Inflammatory macrophage treated with lipopolysaccharide for 4 hours (primary cell): ENCODE measurements at regions not wholly inside any gene's neighbourhood (a gene's known extent, or its start where the extent isn't known, plus 50 kb on each side); places are given as distances from the start of the nearest gene placed in this dataset.
"Not testable (repeated sequence)": the region's sequence is repeated elsewhere in the genome, so short reads cannot be mapped to it uniquely, and the experiment has no call there.

ENCODE experiments used
- DNase-seq: peaks from one replicate; pipeline ENCODE4 v3.0.0-alpha.2; 2020

DNA sequence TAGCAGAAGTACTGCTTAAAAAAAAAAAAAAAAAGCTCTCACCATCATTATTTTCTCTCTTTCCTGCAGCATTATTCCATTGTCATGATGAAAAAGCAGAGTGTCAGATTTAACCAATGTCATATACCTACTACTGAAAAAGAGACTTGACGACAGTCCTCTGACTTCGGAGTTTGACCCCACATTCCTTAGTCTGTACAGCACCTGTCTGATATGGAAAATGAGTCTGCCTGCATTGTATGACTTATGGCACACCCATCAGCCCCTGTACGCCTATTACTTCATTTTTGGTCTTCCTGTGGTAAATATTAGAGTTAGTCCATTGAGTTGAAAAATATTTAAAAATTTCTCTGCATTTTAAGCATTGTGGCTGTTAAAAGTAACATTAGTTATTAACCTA lies 54.5 kb upstream of the NOX4 start:
- DNase-seq = no peak

DNA sequence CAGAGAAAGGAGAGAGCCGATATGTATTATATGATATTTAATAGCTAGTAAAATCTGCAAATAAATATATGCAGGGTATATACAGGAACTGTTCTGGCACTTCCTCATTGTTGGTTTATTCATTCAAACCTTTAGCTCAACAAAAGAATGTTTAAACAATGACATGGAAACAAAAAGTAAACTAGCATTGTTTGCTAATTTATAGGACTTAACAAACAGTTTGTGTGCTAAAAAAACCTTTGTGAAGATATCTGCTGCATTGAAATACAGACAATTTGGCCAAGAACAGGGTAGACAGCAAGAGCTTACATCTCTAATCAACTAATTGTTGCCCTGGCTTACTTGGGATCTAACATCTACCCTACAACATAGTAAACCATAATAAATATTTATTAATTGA lies 64.6 kb upstream of the NOX4 start:
- not testable (repeated sequence) for DNase-seq

DNA sequence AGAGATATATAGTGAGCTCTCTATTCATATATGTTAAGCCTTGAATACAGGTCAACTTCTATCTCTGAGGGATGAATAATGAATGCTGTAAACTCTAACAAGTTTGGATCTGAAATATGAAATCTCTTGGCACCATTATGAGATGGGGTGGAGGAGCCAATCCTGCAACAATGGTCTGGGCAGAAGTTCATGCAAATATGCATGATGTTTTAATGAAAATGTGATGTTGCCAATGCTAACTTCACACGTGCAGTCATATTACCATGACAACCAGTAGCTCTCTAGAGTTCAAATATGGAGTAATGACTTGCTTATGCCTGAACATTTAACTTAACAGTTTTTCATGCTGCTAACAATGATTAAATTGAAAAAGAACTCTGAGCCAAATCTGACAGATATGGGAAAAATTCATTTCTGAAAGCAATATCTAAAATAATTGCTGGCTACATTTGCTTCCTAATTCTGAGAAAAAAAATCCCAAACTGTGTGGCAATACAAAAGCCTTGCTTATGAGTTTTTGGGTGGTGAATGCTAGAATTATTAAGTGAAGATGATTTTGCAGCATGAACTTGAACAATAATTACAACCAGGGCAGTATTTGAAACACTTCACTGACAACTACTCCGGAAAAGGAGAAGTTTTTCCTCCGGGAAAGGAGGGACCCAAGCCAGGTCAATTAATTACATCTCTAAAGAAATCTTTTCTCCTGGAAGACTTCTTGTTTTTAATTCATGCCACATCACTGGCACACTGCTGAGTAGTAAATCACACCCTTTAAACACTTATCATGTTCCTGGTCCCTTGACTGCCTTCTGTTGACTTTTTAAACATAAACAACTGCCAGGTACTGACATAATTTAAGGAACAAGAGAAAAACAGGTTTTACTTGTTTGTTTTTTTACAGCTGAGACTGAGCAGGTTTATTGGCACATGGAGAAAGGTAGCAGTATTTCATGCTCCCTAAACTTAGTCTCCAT lies 65.8 kb upstream of the NOX4 start:
- not testable (repeated sequence) for DNase-seq

DNA sequence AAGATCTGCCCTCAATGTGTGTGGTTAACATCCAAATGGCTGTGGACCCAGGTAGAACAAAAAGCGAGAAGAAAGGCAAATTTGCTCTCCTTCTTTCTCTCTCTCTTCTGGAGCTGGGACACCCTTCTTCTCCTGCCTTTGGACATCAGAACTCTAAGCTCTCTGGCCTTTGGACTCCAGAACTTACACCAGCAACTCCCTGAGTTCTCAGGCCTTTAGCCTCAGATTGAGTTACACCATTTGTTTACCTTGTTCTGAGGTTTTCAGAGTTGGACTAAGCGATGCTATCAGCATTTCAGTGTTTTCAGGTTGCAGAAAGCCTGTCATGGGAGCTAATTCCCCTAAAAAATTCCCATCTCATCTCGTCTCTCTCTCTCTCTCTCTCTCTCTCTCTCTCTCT lies 69.4 kb upstream of the NOX4 start:
- DNase-seq = not testable (repeated sequence)

DNA sequence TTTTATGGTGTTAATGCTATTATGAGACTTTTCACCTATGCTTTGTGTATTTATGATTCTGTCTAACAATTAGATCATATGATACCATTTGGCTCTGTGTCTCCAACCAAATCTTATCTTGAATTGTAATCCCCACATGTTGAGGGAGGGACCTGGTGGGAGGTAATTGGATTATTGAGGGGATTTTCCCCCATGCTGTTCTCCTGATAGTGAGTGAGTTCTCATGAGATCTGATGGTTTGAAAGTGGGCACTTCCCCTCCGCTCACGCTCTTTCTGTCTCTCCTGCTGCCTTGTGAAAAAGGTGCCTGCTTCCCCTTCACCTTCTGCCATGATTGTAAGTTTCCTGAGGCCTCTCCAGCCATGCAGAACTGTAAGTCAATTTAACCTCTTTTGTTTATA lies 71.6 kb upstream of the NOX4 start:
- not testable (repeated sequence) for DNase-seq

DNA sequence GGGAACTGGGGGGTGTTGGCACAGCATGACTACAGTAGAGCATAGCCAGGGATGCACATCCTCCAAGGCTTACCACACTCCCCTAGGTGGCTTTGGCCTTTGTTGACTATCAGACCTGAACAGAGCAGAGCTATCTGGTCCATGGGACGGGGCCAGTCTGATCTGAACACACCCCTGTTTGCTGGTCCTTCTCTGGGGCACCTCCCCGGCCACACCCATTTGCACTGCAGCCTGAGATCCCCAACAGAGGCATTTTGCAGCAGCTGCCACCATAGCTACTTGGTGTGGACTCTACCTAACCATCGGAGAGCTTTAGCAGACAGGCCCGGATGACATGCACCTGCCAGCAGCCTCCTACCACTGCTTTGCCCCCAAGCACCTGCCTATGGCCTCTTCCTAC lies 75.8 kb upstream of the NOX4 start:
- no peak for DNase-seq

DNA sequence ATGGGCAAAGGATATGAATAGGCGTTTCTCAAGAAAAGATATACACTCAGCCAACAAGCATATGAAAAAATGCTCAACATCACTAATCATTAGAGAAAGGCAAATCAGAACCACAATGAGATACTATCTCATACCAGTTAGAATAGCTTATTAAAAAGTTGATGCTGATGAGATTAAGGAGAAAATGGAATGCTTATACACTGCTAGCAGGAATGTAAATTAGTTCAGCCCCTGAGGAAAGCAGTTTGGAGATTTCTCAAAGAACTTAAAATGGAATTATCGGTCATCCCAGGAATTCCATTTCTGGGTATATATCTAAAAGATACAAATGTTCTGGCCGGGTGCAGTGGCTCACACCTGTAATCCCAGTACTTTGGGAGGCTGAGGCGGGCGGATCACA lies 78.2 kb upstream of the NOX4 start:
- not testable (repeated sequence) for DNase-seq

DNA sequence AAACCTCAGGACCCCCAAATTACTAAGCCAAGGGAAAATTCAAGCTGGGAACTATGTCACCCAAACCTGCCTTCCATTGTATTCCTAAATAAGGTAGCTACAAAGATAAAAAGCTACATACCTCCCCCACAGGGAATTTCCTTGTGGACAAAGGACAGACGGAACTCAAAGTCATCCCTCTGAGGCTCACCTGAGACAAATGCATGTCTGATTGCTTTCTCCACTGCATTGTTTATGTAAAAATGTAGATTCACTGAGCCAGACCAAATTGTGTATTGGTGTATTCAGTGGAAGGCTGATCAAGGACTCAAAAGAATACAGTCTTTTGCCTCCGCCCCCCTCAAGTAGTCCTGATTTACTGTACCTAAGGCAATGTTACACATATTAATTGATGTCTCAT lies 80.5 kb upstream of the NOX4 start:
- not testable (repeated sequence) for DNase-seq

DNA sequence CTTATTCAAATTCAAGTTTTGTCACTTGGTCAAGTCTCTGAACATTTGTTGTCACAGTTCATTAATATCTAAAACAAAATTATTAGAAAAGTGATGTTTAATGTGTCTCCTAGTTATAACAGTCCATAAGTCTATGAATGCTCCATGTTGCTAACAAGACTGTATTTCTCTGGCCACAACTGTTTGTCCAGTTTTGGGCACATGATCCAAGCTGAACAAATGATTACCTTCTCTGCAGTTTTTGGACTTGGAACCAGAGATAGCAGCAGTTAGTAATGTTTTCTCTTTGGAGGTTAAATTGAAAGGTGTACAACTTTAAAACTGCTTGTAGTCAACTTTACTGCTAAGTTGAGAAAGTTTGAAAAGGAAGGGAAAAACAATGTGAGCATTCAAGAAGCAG lies 84.7 kb upstream of the NOX4 start:
- not testable (repeated sequence) for DNase-seq

DNA sequence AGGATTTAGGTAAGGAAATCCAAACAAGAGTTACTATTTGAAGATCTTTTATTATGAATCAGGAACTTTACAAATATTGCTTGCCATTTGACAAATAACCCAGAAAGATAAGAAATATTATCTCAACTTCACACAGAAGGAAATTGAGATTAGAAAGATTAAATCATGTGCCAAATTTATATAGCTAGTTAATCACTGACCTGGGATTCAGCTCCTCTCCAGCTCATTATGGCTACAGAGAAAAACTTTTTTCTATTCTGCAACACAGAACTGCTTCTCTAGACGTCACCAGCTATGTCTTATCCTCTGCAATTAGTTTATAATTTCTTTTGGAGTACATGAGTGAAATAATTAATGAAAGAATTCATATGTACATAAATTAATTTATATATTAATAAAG lies 86.3 kb upstream of the NOX4 start:
- not testable (repeated sequence) for DNase-seq

DNA sequence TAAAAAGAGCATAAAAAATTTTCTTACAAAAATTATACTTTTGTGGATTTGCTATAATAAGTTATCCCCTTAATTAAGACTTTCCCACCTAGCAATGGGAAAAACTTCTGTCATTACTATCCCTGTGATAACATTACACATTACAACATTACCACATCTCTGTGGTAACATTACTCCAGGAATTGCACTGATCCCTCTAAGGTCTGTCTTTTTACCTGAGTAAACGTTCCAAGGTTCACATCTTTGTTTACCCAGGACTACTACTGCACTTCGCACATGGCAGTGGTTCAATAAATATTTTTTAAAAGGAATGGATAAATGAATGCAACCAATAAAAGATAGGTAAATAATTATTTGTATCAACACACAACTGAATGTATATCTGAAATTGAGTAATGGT lies 92.4 kb upstream of the NOX4 start:
- no peak for DNase-seq

DNA sequence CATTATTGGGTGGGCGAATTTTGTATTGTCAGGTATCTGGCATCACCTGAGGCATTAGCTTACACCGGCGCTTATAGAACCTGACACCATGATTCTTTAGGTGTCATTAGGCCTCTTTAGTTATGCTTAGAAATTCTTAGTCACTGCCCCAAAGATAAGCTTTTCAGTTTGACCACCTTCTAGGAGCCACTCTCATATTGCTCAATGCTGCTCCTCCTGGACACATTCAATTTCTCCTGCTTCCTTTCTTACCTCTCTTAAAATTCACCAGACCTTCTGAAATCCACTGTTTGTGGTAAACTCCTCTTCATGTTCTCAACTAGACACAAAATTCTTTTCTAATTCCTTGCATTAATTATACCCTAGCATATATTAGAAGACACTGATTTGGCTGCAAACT lies 93.9 kb upstream of the NOX4 start:
- DNase-seq = not testable (repeated sequence)

DNA sequence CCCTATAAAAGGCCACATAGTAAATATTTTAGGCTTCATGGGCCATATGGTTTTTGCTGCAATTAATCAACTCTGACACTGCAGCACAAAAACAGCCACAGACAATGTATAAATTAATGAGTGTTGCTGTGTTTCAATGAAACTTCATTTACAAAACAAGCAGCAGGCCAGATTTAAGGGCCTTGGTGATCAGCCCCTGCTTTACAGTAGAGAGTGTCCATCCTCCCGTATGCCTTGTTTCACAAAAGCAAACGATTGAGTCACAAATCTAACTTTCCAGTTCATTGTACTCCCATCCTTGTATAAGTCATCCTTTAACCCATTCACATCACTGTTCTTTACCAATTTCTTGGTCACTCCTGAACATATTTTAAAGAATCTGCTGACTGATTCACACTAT lies 94.3 kb upstream of the NOX4 start:
- DNase-seq = not testable (repeated sequence)

DNA sequence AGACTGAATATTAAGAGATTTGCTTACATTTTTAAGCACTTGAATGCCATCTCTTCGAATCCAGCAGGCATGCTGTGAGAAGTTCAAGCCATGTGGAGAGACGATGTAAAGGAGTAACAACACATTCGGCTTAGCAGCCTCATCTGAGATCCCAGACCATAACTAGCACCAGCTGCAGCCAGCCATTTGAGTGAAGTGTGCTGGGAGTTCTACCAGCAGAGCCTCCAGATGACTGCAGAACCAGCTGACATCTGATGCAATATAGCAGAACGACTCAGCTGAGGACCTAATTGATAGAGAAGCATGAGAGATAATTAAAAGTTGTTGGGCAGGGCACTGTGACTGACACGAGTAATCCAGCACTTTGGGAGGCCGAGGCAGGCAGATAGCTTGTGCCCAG lies 98.2 kb upstream of the NOX4 start:
- DNase-seq = not testable (repeated sequence)

DNA sequence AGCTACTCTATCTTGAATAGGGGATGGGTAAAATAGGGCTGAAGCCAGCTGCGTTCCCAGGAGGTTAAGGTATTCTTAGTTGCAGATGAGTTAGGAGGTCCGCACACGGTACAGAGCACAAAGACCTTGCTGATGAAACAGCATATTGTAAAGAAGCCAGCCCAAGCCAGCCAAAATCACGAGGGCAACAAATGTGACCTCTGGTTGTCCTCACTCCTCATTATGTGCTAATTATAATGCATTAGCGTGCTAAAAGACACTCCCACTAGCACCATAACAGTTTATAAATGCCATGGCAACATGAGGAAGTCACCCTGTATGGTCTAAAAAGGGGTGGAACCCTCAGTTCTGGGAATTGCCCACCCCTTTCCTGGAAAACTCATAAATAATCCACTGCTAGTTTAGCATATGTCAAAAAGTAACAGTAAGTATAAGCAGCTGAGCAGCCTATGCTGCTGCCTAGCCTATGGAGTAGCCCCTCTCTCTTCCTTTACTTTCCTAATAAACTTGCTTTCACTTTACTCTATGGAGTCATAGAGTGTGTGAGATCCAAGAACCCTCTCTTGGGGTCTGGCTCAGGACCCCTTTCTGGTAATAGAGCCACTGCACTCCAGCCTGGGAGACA lies 98.9 kb upstream of the NOX4 start:
- DNase-seq = not testable (repeated sequence)

DNA sequence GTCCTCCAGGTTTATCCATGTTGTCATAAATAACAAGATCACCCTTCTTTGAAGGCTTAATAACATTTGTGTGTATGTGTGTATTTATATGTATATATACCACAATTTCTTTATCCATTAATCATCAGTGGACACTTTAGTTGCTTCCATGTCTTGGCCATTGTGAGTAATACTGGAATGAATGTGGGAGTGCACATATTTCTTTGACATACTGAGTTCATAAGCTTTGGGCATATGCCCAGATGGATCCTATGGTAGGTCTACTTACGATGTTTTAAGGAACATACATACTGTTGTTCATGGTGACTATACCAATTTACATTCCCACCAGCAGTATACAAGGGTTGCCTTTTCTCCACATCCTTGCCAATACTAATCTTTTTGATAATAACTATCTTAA lies 108.8 kb upstream of the TRIM77 start:
- not testable (repeated sequence) for DNase-seq

DNA sequence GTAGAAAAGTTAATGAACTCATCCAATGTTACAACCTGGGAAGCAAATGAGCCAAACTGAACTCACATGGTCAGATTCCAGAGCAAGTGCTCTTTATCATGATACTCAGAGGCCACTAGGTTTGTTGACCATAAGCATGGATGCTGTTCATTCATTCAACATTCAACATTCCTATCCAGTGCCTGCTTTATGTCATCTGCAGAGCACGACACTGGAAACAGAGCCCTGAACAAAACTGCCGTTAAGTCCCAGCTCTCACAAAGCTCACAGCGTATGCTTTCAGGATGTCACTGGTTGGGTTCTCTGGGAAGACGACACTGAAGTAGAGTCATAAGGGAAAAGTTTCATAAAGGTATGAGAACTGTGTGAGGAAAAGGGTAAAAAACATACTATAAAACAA lies 105.8 kb upstream of the TRIM77 start:
- DNase-seq = no peak

DNA sequence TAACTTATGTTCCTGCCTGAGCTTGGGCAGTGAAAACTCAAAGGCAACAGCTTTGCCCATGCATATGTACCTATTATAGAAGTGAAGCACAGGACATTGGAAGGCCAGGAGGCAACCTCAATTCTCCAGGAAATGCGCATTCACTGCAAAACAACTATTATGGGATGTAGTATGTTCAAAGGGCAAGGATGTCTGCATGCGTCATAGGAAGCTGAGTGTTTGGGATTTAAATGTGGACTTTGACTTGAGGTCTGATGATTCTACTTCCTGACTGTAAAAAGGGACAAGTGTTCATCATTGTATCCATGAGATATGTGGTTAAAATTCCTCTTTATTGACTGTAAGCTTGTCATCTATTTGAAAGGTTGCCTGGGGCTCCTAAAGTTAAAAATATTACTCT lies 103.3 kb upstream of the TRIM77 start:
- not testable (repeated sequence) for DNase-seq

DNA sequence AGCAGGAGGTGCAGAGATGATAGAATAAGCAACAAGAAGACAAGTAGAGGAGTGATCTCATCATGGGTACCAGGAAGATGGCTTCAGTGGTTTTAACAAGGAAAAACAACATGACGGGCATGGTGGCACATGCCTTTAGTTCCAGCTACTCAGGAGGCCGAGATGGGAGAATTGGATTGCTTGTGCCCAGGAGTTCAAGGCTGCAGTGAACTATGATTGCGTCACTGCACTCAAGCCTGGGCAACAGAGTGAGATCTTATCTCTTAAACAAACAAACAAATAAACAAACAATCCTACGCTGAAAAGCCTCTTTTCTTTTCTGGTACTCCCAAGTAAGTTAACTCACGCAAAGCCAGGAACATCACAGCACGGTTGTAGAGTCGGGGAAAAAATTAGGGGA lies 102.6 kb upstream of the TRIM77 start:
- not testable (repeated sequence) for DNase-seq

DNA sequence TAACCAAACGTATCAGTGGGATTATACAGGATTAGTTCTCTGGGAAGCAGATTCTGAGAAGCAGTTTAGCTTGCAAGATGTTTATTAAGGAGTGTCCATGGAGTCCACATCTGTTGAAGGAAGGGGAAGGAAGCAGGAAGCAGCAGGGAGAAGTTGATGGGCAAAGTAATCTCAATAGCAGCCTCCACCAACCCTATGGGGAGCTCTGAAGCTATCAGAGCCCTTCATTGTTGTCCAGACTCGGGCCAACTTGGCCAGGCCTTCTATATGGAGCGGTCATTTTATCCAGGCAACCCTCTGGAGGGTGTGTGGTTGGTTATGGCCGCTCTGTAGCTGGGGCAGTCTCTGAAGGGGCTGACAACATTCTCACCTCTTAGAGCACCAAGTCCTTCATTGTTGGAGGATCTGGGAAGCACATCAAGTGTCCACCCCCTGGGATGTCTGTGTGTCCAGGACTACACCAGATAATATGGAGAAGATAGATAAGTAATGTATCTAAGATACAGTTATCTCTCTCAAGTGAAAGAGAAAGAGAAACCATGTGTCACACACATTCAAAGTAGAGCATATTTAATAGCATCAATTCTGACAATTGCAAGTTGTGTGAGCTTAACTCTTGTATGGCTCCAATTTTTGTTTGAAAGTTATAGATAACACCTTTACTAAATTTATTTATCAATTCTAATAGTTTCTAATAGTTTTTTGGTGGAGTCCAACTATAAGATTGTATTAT lies 101.7 kb upstream of the TRIM77 start:
- DNase-seq = no peak

DNA sequence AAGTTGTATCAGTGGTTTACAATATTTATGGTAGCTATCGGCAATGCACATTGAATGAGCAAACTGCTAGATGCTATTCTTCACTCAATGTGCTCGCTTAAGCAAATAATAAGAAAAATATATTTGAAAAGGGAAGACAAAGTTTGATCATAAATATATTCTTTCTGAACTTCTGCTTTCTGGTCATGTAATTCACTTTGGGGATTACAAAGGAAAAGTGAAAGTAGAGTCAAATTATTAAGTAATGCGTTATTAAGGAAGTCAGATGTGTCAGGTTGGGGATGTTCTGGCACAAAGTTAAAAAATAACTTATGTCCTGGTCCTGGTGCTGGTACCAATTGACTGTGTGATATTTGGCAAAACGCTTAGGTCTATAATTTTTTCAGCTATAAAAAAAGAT lies 98.0 kb upstream of the TRIM77 start:
- DNase-seq = peak; percentile 77

DNA sequence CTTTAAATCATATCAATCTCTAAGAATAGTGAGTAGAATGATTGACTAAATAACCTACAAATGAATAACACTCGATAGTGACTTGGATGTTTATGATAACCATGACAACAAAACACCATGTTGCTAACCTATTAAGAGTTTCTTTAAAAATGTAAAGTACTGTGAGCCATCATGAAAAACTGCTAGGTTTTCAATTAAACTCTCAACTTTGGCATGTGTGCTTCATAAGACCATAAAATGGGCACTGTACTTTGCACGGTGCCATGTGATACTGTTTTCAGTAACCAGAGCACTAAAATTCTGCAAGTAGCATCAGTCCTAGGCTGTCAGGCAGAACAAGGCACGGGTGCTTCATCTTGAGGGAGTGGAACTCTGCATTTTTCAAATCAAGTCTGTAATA lies 96.2 kb upstream of the TRIM77 start:
- no peak for DNase-seq

DNA sequence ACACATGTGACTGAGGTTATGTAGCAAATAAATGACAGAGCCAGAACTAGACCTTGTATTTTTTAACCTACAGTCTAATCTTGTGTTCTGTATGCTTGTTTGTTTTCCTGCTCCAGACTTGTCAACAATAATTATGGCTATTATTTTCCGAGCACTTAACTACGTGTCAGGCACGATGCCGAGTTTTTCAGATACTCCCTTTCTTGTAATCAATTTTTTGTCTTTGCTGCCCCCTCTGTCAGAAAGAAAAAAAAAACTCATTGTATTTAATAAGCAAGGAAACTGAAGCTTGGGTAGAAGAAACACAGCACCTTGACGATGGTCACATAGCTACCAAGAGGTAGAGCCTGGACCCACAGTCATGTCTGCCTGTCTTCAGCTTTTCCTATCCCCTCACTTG lies 95.7 kb upstream of the TRIM77 start:
- not testable (repeated sequence) for DNase-seq

DNA sequence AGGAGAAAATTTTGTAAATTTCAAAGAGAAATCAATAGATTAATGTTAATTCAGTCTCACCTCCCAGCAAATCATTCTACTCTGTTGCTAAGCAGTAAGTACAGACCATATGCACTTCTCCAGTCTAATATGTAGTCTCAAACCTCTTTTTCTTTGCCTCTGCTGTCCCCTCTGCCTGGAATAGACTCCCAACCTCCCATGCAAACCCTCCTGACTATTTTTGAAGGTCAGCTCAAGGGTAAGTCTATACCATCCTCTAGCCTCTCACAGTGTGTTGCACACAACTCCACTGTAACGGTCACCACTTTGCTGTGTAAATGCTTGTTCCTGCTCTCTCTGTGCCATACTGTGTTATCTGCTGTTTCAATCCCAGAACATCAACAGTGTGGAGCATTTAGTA lies 94.5 kb upstream of the TRIM77 start:
- DNase-seq = not testable (repeated sequence)
